Mesodermal cell (in vitro differentiated cells): ENCODE measurements at regions not wholly inside any gene's neighbourhood (a gene's known extent, or its start where the extent isn't known, plus 50 kb on each side); places are given as distances from the start of the nearest gene placed in this dataset.

ENCODE experiments used
- H3K27ac ChIP-seq: 2 replicates; pipeline ENCODE4 v1.7.0; 2013; ENCODE audit warnings: mild to moderate bottlenecking, low read depth, low read length, moderate library complexity; ENCODE audit not compliant: severe bottlenecking
- H3K36me3 ChIP-seq: 2 replicates; pipeline ENCODE4 v1.7.1; 2013; ENCODE audit warnings: mild to moderate bottlenecking, low read length, moderate library complexity; ENCODE audit not compliant: control insufficient read depth, insufficient read depth
- H3K4me1 ChIP-seq: one replicate; pipeline ENCODE4 v1.7.1; 2013; ENCODE audit warnings: mild to moderate bottlenecking, low read length; ENCODE audit not compliant: insufficient read depth, control insufficient read depth, poor library complexity, severe bottlenecking
- H3K4me3 ChIP-seq: 2 replicates; pipeline ENCODE4 v1.7.0; 2013; ENCODE audit warnings: low read length, control low read depth, mild to moderate bottlenecking; ENCODE audit not compliant: insufficient read depth, poor library complexity, severe bottlenecking; ENCODE audit errors: extremely low read depth
- H3K9me3 ChIP-seq: 2 replicates; pipeline ENCODE4 v1.7.1; 2013; ENCODE audit warnings: mild to moderate bottlenecking, low read length, moderate library complexity; ENCODE audit not compliant: control insufficient read depth
- WGBS, 2 experiments: methylation state at CpG; one replicate each; pipeline ENCODE4 v1.1.5; 2013; ENCODE audit warnings: missing lambda C conversion rate in 2 of 2; ENCODE audit not compliant: insufficient coverage in 2 of 2; 5-methylcytosine and 5-hydroxymethylcytosine counted together

GRCh38 chr4:115780268-115780667 is 666.8 kb upstream of the NDST4 start:
- no peaks in the 10 kb centered on the region for H3K4me1 ChIP-seq
- H3K4me3 ChIP-seq, result no peak overlapping the region
- H3K27ac ChIP-seq, result no peak overlapping the region
- H3K36me3 ChIP-seq, result no peaks in the 10 kb centered on the region
- no CpG with 5 or more reads among the region's 4 CpGs for WGBS, 2 experiments
- H3K9me3 ChIP-seq, result no peaks in the 10 kb centered on the region

DNA sequence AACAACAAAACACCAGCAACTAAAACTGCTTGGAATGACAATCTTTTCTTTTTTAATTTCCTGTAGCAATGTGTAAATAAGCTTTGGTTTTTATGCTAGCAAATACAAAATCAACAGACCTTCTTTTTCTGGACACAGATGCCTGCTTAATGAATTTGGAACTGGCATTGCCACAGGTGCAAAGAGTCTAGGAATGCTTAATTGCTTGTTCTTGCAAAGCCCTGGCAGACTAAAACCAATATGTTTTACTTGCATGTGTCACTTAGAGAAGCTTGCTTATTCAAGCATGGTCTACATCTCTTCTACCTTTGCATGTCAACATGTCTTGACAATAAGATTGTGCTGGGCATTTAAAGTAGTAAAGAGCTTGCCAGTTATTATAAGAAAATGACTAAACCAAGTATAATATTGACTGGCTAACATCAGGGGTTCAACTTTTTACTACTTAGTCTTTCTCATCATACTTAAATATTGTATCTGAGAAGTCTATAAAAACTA is 656.7 kb upstream of the NDST4 start:
- Histone ChIP-seq H3K27ac (no peak overlapping the region), H3K9me3 (no peaks in the 10 kb centered on the region), H3K4me1 (no peaks in the 10 kb centered on the region), H3K4me3 (no peak overlapping the region), H3K36me3 (no peaks in the 10 kb centered on the region)

- no peak overlapping the region for H3K27ac ChIP-seq
- no peaks in the 10 kb centered on the region for H3K9me3 ChIP-seq
- H3K36me3 ChIP-seq, result no peaks in the 10 kb centered on the region
- H3K4me1 ChIP-seq, result no peaks in the 10 kb centered on the region
- H3K4me3 ChIP-seq, result no peak overlapping the region
These were observed 656.0 kb upstream of the NDST4 start for GRCh38 chr4:115769396-115769795.

- H3K36me3 ChIP-seq, result no peaks in the 10 kb centered on the region
- H3K9me3 ChIP-seq, result no peaks in the 10 kb centered on the region
- H3K4me1 ChIP-seq, result no peaks in the 10 kb centered on the region
- no CpG with 5 or more reads among the region's 1 CpG for WGBS, 2 experiments
- H3K4me3 ChIP-seq, result no peak overlapping the region
- H3K27ac ChIP-seq, result no peak overlapping the region
These were observed 649.6 kb upstream of the NDST4 start for GRCh38 chr4:115763051-115763450.

GRCh38 chr4:115759231-115759630 is 645.8 kb upstream of the NDST4 start:
- Histone ChIP-seq H3K9me3 (no peaks in the 10 kb centered on the region), H3K4me1 (no peaks in the 10 kb centered on the region), H3K4me3 (no peak overlapping the region), H3K36me3 (no peaks in the 10 kb centered on the region), H3K27ac (no peak overlapping the region)
- WGBS, 2 experiments, result 88 to 100% methylated on average over 2 of the region's 2 CpGs

GRCh38 chr4:115749404-115749803 is 636.0 kb upstream of the NDST4 start:
- Histone ChIP-seq H3K27ac (no peak overlapping the region), H3K9me3 (no peaks in the 10 kb centered on the region), H3K36me3 (no peaks in the 10 kb centered on the region), H3K4me1 (no peaks in the 10 kb centered on the region), H3K4me3 (no peak overlapping the region)

DNA sequence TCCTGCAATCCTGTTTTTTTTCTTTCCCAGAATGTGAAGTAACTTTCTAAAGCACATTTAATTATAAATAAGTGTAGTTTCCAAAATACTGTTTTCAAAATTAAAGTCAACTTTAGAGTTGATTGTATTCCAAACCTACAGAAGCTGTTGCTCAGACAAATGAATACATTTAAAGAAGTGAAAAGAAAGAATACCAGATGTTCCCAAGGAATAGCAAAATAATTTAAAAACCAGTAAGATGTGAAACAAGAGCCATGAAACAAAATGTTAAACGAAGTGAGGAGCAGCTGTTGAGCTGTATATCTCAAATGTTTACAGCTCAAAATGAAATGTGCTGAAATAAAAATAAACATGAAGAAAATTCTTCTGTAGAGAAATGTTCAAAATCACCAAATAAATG is 627.4 kb upstream of the NDST4 start:
- no CpG with 5 or more reads among the region's 1 CpG for WGBS, 2 experiments
- H3K36me3 ChIP-seq, result no peaks in the 10 kb centered on the region
- H3K27ac ChIP-seq, result no peak overlapping the region
- H3K4me1 ChIP-seq, result no peaks in the 10 kb centered on the region
- no peak overlapping the region for H3K4me3 ChIP-seq
- no peaks in the 10 kb centered on the region for H3K9me3 ChIP-seq

DNA sequence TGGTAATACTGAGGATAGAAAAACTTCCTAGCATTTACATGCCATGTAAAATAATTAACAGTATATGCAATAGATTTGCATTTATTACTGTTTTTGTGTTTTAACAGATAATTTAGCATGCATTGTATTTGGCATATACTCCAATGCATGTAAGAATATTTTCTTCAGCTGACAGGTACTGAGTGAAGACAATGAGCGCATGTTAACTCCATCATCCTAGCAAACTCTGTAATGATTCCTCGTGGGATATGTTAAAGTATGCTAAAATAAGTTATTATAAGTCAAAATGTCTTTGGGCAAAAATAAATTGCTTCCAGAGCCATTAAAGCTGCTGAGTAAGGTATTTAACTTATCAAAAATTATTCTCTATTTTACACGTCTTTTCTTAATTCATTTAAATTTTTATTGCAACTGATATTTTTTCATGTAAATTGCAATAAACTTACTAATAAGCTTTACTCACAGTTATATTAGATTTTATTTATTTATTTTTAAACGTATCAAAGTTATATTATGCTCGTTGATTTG is 616.4 kb upstream of the NDST4 start:
- Histone ChIP-seq H3K4me3 (no peak overlapping the region), H3K36me3 (no peaks in the 10 kb centered on the region), H3K27ac (no peak overlapping the region), H3K9me3 (no peaks in the 10 kb centered on the region), H3K4me1 (no peaks in the 10 kb centered on the region)
- no CpG with 5 or more reads among the region's 5 CpGs for WGBS, 2 experiments

- no peak overlapping the region for H3K27ac ChIP-seq
- H3K36me3 ChIP-seq, result no peaks in the 10 kb centered on the region
- no peaks in the 10 kb centered on the region for H3K9me3 ChIP-seq
- no peaks in the 10 kb centered on the region for H3K4me1 ChIP-seq
- no peak overlapping the region for H3K4me3 ChIP-seq
- 66 to 96% methylated on average over 2 to 3 of the region's 3 CpGs for WGBS, 2 experiments
These were observed 610.2 kb upstream of the NDST4 start for GRCh38 chr4:115723621-115724020.

DNA sequence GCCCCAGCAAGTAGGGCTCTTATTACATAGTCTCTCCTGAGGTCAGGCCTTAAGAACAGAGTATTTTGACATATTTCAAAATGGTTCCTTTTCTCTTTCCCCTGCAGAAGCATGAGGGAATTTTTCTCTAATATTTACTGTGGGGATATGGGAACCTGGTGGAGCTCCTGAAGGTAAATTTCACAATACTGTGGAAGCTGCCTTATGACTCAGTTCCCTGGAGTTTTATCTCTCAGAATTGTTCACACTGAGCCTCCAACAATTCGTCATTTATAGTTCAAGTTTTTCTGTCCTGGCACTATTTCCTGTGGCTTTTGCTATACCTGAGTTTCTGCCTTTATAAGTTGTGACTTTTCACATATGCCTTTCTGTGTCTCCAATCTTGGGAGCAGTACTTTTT is 607.2 kb upstream of the NDST4 start:
- H3K4me1 ChIP-seq, result no peaks in the 10 kb centered on the region
- H3K36me3 ChIP-seq, result no peaks in the 10 kb centered on the region
- H3K4me3 ChIP-seq, result no peak overlapping the region
- H3K27ac ChIP-seq, result no peak overlapping the region
- WGBS, 2 experiments, result 83 to 88% methylated on average over 1 of the region's 1 CpG
- no peaks in the 10 kb centered on the region for H3K9me3 ChIP-seq

GRCh38 chr4:115711575-115711974 is 598.2 kb upstream of the NDST4 start:
- H3K9me3 ChIP-seq, result no peaks in the 10 kb centered on the region
- 100% methylated on average over 1 of the region's 2 CpGs for WGBS, 2 experiments
- no peak overlapping the region for H3K4me3 ChIP-seq
- H3K4me1 ChIP-seq, result no peaks in the 10 kb centered on the region
- H3K36me3 ChIP-seq, result no peaks in the 10 kb centered on the region
- H3K27ac ChIP-seq, result no peak overlapping the region

DNA sequence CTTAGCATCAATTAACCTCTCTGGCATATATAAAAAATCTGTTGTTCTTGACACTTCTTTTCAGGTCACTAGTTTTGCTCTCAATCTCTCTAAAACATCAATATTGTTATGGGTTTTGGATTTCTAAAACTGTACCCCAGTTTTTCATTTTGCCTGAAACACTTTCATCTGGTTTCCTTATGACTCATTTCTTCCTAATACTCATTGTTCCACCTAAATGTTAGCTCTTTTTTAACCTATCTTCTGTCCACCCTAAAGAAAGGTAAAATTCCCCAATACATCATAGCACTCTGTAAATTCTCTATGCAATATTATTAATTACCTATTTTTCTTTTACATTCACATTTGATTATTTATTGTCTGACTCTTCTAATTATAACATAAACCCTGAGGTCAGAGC is 575.5 kb upstream of the NDST4 start:
- H3K27ac ChIP-seq, result no peak overlapping the region
- no peaks in the 10 kb centered on the region for H3K9me3 ChIP-seq
- no peak overlapping the region for H3K4me3 ChIP-seq
- no peaks in the 10 kb centered on the region for H3K4me1 ChIP-seq
- no peaks in the 10 kb centered on the region for H3K36me3 ChIP-seq
